Esophagus squamous epithelium (tissue), 5 donors: ENCODE measurements at regions not wholly inside any gene's neighbourhood (a gene's known extent, or its start where the extent isn't known, plus 50 kb on each side); places are given as distances from the start of the nearest gene placed in this dataset.

Source experiments
- DNase-seq: peaks from one replicate; lab custom pipeline; 2025; lab: John Stamatoyannopoulos, UW
- H3K27ac ChIP-seq, 4 donors: fragments of 200-600 bp; sonication (generic); one replicate each; pipeline ENCODE4 v1.5.1; 2016 to 2019; ENCODE audit warnings: mild to moderate bottlenecking in 1 of 4
- H3K27me3 ChIP-seq, 4 donors: fragments of 200-600 bp; sonication (generic); 1 replicate in 3 of 4; 2 replicates in 1 of 4; pipeline versions ENCODE4 v1.5.1 to v1.6.0; 2017 to 2021; ENCODE audit warnings: antibody characterized with exemption in 1 of 4
- H3K36me3 ChIP-seq, 3 donors: fragments of 200-600 bp; sonication (generic); one replicate each; pipeline ENCODE4 v1.5.1; 2016 to 2019
- H3K4me1 ChIP-seq, 3 donors: fragments of 200-600 bp; sonication (generic); one replicate each; pipeline ENCODE4 v1.5.1; 2017 to 2019
- H3K4me3 ChIP-seq, 4 donors: fragments of 200-600 bp; sonication (generic); 1 replicate in 3 of 4; 2 replicates in 1 of 4; pipeline ENCODE4 v1.5.1; 2016 to 2019; ENCODE audit warnings: mild to moderate bottlenecking in 2 of 4, moderate library complexity in 1 of 4
- H3K9me3 ChIP-seq, 3 donors: fragments of 200-600 bp; sonication (generic); one replicate each; pipeline ENCODE4 v1.5.1; 2016 to 2019
- CTCF ChIP-seq, 6 experiments: fragments of 450-650 bp in 4 of 6; fragments of 200-600 bp in 2 of 6; sonication (generic) in 2 of 6; IDR thresholded peaks; one replicate each; pipeline ENCODE4 v1.5.1; 2016 to 2019; ENCODE audit warnings: antibody characterized with exemption in 6 of 6, mild to moderate bottlenecking in 4 of 6, moderate library complexity in 4 of 6
- POLR2A ChIP-seq, 4 donors: fragments of 450-650 bp; IDR thresholded peaks; one replicate each; pipeline ENCODE4 v1.6.1; 2017; ENCODE audit warnings: antibody characterized with exemption in 4 of 4, mild to moderate bottlenecking in 4 of 4, moderate library complexity in 3 of 4
- WGBS, 2 donors: methylation state at CpG; one replicate each; pipeline ENCODE4 v1.1.5; 2018; 5-methylcytosine and 5-hydroxymethylcytosine counted together
- intact Hi-C: fragments of 100-400 bp; cut with DNase I; formaldehyde crosslinking; loops from one replicate; pipeline ENCODE4 v1.15.0; 2022
- donor health status: DM: yes; HTN: yes; CAD: no.

- DNase-seq = no peak
- Histone ChIP-seq H3K36me3 (no peaks in the 10 kb centered on the region), H3K4me3 (no peak overlapping the region), H3K9me3 (no peaks in the 10 kb centered on the region), H3K27ac (no peak overlapping the region), H3K27me3 (no peaks in the 10 kb centered on the region), H3K4me1 (no peaks in the 10 kb centered on the region)
- WGBS, 2 donors = 43 to 68% methylated on average over 1 of the region's 1 CpG
- intact Hi-C loops = no loop called here
- TF ChIP-seq POLR2A (IDR thresholded peaks at IDR 0.05) (no peak), CTCF (IDR thresholded peaks at IDR 0.05) (no peak)
These were observed 248.4 kb upstream of the HSF2 start for GRCh38 chr6:122151066-122151465.

GRCh38 chr6:122151763-122152162 lies 247.7 kb upstream of the HSF2 start:
- no peaks in the 10 kb centered on the region for H3K4me1 ChIP-seq
- WGBS, 2 donors = 63 to 69% methylated on average over 1 of the region's 1 CpG
- DNase-seq = no peak
- H3K9me3 ChIP-seq = no peaks in the 10 kb centered on the region
- intact Hi-C loops = no loop called here
- no peak for TF ChIP-seq POLR2A (IDR thresholded peaks at IDR 0.05)
- TF ChIP-seq CTCF (IDR thresholded peaks at IDR 0.05) = no peak
- no peaks in the 10 kb centered on the region for H3K27me3 ChIP-seq
- no peak overlapping the region for H3K4me3 ChIP-seq
- H3K27ac ChIP-seq = no peak overlapping the region
- H3K36me3 ChIP-seq = no peaks in the 10 kb centered on the region

GRCh38 chr6:122153557-122153956 lies 245.9 kb upstream of the HSF2 start:
- no peaks in the 10 kb centered on the region for H3K36me3 ChIP-seq
- intact Hi-C loops = no loop called here
- no peaks in the 10 kb centered on the region for H3K9me3 ChIP-seq
- no peak overlapping the region for H3K27ac ChIP-seq
- DNase-seq = no peak
- TF ChIP-seq POLR2A (IDR thresholded peaks at IDR 0.05) (no peak), CTCF (IDR thresholded peaks at IDR 0.05) (no peak)
- H3K4me1 ChIP-seq = no peaks in the 10 kb centered on the region
- WGBS, 2 donors = 48 to 64% methylated on average over 3 of the region's 3 CpGs
- H3K27me3 ChIP-seq = no peaks in the 10 kb centered on the region
- no peak overlapping the region for H3K4me3 ChIP-seq

- no peaks in the 10 kb centered on the region for H3K9me3 ChIP-seq
- no peaks in the 10 kb centered on the region for H3K4me1 ChIP-seq
- intact Hi-C loops = no loop called here
- H3K36me3 ChIP-seq = no peaks in the 10 kb centered on the region
- no peak overlapping the region for H3K4me3 ChIP-seq
- DNase-seq = no peak
- H3K27ac ChIP-seq = no peak overlapping the region
- H3K27me3 ChIP-seq = no peaks in the 10 kb centered on the region
- no peak for TF ChIP-seq CTCF (IDR thresholded peaks at IDR 0.05)
- no peak for TF ChIP-seq POLR2A (IDR thresholded peaks at IDR 0.05)
- WGBS, 2 donors = 29 to 72% methylated on average over 1 of the region's 1 CpG
These were observed 245.3 kb upstream of the HSF2 start for GRCh38 chr6:122154155-122154554.

GRCh38 chr6:122154912-122155575 lies 244.4 kb upstream of the HSF2 start:
- DNase-seq = no peak

More at GRCh38 chr6:122154912-122155575, 244.4 kb upstream of the HSF2 start:
- H3K36me3 ChIP-seq = no peaks in the 10 kb centered on the region
- no peak overlapping the region for H3K27ac ChIP-seq
- H3K27me3 ChIP-seq = no peaks in the 10 kb centered on the region
- TF ChIP-seq POLR2A (IDR thresholded peaks at IDR 0.05) = no peak
- intact Hi-C loops = no loop called here
- H3K4me1 ChIP-seq = no peaks in the 10 kb centered on the region
- no peaks in the 10 kb centered on the region for H3K9me3 ChIP-seq
- no peak overlapping the region for H3K4me3 ChIP-seq
- WGBS, 2 donors = 62 to 72% methylated on average over 2 of the region's 2 CpGs
